NCI-H2029 treated with DMSO at 0.1 percent for 48 hours (cell line): ENCODE measurements at regions not wholly inside any gene's neighbourhood (a gene's known extent, or its start where the extent isn't known, plus 50 kb on each side); places are given as distances from the start of the nearest gene placed in this dataset.

Source experiments
- DNase-seq: peaks from one replicate; lab custom pipeline; 2025; lab: John Stamatoyannopoulos, UW

- DNase-seq, result no peak
These were observed 234.7 kb upstream of the CSF3R start for GRCh38 chr1:36717431-36717830.

GRCh38 chr1:36715797-36716196 is 233.1 kb upstream of the CSF3R start:
- no peak for DNase-seq

GRCh38 chr1:36714301-36714700 is 231.6 kb upstream of the CSF3R start:
- DNase-seq, result no peak

- DNase-seq, result no peak
These were observed 228.8 kb upstream of the CSF3R start for GRCh38 chr1:36711480-36711879.

- DNase-seq, result no peak
These were observed 228.2 kb upstream of the CSF3R start for GRCh38 chr1:36710951-36711350.

GRCh38 chr1:36709869-36710481 is 227.3 kb upstream of the CSF3R start:
- no peak for DNase-seq

GRCh38 chr1:36708587-36708986 is 225.9 kb upstream of the CSF3R start:
- no peak for DNase-seq

GRCh38 chr1:36707221-36707620 is 224.5 kb upstream of the CSF3R start:
- no peak for DNase-seq

GRCh38 chr1:36706416-36706815 is 223.7 kb upstream of the CSF3R start:
- DNase-seq, result peak; percentile 98

- peak; percentile 66 for DNase-seq
These were observed 222.9 kb upstream of the CSF3R start for GRCh38 chr1:36705629-36706028.

GRCh38 chr1:36703526-36704208 is 221.0 kb upstream of the CSF3R start:
- DNase-seq, result peak; percentile 99

- DNase-seq, result no peak
These were observed 220.2 kb upstream of the CSF3R start for GRCh38 chr1:36702963-36703362.

- DNase-seq, result no peak
These were observed 216.6 kb upstream of the CSF3R start for GRCh38 chr1:36699113-36699911.

GRCh38 chr1:36697836-36698605 is 215.3 kb upstream of the CSF3R start:
- no peak for DNase-seq

GRCh38 chr1:36696261-36696940 is 213.7 kb upstream of the CSF3R start:
- no peak for DNase-seq

- no peak for DNase-seq
These were observed 210.9 kb upstream of the CSF3R start for GRCh38 chr1:36693603-36694002.

GRCh38 chr1:36693161-36693525 is 210.4 kb upstream of the CSF3R start:
- no peak for DNase-seq

GRCh38 chr1:36692465-36693160 is 209.9 kb upstream of the CSF3R start:
- no peak for DNase-seq

GRCh38 chr1:36691374-36691773 is 208.7 kb upstream of the CSF3R start:
- DNase-seq, result no peak

GRCh38 chr1:36689992-36690391 is 207.3 kb upstream of the CSF3R start:
- DNase-seq, result peak; percentile 99

- DNase-seq, result no peak
These were observed 204.6 kb upstream of the CSF3R start for GRCh38 chr1:36687312-36687711.
